Globus pallidus (tissue), 1 donor: ENCODE measurements at regions not wholly inside any gene's neighbourhood (a gene's known extent, or its start where the extent isn't known, plus 50 kb on each side); places are given as distances from the start of the nearest gene placed in this dataset.

Experiments used
- DNase-seq: peaks from one replicate; pipeline ENCODE4 v3.0.0-alpha.2; 2015; ENCODE audit warnings: low spot score

DNA sequence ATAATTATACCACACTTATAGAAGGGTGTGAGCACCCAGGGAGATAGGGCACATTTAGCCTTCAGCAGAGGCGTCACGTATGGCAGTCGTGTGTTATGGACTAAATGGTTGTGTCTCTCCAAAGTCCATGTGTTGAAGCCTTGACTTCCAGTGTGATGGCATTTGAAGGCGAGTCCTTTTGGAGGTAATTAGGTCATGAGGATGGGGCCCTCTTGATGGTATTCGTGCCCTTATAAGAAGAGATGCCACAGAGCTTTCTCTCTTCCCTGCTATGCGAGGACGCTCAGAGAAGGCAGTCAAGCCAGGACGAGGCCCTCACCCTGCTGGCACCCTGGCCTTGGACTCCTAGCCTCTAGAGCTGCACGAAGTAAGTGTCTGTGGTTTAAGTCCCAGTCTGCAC is 375.0 kb upstream of the C1orf174 start:
- no peak for DNase-seq

DNA sequence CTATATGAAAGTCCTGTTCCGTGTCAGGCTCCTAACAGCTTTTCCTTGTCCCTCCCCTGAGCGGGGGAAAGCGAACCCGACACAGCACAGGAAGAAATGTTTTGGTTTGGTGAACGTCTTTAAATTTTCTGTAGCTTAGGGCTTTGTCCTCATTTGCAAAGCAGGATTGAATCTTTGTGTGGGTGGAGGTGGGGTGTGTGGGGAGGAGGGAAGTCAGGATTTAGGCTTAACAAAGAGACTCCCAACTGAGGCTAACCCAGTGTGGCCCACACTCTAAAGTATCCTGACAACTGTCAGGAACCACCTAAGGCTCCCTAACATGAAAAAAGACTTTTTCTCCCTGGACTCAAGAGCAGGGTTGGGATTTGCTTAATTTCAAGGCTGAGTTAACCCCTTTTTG is 376.2 kb upstream of the C1orf174 start:
- DNase-seq: no peak

DNA sequence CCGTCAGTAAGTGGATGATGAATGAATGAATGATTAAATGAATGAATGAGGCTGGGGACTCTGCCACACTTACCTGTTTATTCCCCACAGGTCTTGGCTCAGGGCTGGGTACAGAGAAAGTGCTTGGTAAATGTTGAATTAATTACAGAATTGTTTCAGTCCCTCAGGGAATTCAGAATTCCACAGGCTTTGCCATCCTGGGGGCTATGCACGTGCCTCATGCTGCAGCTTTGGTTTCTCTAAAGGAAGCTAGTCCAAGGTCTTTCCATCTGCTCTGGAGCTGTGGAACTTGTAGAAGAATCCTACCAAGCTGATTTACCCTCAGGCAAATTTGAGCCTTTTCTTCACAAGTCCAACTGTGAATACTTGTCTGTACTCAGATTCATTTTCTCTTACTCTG is 376.8 kb upstream of the AJAP1 start:
- no peak for DNase-seq

DNA sequence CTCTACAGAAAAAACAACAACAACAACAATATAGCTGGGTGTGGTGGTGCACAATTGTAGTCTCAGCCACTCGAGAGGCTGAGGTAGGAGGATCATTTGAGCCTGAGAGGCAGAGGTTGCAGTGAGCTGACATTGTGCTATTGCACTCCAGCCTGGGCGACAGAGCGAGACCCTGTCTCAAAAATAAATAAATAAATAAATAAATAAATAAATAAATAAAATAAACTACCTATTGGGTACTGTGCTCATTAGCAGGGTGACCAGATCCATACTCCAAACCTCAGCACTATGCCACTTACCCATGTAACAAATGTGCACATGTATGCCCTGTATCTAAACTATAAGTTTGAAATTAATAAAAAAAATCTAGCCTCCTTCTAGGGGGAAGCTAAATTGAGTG is 369.4 kb upstream of the AJAP1 start:
- no peak for DNase-seq

DNA sequence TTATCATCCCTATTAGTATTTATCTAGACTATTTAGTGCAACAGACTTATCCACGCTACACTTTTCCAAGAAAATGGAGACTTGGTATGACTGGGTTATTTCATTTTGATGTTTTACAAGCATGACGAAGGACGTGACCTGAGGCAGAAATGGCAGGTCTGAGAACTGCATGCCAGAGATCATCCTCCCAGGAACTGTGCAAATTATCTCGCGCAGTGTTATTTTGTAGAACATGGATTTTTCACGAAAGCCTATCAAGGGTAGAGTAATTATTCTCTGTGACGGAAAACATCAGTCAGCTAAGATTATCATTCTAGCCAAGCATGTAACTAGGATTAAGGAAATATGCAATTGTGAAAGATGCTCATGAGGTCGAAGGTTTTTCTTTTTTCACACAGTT is 361.5 kb upstream of the AJAP1 start:
- no peak for DNase-seq

DNA sequence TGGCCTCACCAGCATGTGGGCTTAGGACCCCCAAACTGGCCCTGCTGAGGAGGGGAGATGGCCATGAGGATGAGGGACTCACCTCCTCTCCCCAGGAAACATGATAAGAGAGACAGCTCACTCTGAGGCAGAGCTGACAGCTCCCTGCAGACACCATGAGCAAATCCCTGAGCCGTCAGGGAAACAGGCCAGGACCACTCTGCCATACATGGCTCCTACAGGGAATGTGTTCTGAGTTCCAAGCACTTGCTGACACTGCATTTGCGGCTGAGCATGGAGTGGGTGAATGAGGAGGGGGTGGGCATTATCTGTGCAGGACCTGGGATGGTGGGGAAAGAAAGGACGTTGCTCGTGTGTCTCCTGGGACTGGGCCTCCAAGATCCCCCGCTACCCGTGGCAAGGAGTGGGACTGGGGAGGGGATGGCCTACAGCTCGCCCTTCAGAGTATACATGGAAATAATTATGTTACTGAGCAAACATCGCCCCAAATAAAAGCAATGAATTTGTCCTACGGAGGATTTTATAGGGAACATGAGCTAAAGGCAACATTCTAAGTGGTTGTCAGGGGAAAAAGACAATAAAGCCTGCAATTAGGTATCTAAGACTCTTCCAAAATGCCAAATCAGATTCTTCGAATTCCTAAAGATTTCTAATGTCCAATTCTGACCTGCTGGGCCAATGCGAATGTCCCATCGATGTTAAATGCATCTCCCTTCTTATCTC is 355.9 kb upstream of the AJAP1 start:
- no peak for DNase-seq

DNA sequence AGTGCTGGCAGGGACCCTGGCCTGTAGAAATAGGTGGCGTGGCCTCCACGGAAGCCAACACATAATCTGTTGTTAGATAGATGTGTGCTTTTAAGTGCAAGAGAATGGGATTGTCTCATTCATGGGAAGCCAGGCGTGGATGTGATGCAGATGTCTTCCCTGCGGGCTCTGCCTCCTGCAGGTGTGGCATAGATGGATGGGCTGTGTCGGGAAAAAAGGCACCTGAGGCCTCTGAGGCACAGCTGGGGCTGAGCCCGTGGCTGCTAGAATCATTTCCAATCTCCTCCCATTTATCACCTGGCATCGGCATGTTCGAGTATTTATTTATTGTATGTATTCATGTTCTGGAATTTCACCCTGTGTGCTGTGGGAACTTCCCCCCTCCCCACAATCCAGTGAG is 353.4 kb upstream of the AJAP1 start:
- DNase-seq: no peak

DNA sequence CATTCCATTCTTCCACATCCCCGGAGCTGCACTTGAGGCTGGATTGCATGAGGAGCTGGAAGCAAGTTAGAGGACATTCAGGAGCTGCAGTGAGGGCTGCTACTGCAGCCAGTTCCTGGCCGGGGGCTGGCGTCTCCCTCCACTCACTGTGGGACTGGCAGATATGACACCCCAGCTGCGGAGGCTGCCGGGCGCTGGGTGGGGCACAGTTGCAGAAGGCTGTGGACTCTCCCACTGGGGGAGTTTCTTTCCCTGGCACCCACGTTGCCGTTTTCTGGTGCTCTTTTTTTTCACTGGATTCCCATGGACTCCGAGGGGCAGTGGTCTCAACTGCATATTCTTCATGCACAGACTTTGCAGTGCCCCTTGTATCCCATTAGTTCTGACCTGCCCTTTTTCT is 351.1 kb upstream of the AJAP1 start:
- DNase-seq: no peak

DNA sequence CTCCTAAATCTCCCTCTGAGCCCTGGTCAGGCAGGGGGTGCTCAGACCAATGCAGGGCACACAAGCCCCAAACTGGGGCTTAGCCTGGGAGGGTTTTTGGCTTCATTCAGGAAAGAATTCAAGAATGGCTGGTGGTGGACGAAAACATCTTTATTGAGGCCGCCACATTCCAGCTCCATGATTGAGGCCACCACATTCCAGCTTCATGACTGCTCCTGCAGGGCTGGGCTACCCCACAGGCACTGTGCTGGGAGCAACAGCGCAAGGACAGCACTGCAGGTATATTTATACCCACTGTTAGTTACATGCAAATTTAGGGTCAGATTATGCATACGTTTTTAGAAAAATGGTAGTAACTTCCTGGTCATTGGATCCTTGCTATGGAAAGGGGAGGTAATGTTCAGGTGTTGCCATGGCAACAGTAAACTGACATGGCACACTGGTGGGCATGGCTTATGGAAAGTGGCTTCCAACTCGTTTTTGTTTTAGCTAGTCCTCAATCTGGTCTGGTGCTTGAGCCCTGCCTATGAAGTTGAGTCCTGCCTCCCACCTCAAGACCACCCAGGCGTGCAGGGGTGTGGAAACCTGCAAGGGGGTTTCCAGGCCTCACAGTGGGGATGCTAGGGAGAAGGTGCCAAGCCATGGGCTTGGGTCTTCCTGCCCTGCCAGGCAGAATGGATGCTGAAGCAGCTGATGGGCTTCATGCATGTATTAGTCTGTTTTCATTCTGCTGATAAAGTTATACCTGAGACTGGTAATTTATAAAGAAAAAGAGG is 348.7 kb upstream of the AJAP1 start:
- DNase-seq: no peak

DNA sequence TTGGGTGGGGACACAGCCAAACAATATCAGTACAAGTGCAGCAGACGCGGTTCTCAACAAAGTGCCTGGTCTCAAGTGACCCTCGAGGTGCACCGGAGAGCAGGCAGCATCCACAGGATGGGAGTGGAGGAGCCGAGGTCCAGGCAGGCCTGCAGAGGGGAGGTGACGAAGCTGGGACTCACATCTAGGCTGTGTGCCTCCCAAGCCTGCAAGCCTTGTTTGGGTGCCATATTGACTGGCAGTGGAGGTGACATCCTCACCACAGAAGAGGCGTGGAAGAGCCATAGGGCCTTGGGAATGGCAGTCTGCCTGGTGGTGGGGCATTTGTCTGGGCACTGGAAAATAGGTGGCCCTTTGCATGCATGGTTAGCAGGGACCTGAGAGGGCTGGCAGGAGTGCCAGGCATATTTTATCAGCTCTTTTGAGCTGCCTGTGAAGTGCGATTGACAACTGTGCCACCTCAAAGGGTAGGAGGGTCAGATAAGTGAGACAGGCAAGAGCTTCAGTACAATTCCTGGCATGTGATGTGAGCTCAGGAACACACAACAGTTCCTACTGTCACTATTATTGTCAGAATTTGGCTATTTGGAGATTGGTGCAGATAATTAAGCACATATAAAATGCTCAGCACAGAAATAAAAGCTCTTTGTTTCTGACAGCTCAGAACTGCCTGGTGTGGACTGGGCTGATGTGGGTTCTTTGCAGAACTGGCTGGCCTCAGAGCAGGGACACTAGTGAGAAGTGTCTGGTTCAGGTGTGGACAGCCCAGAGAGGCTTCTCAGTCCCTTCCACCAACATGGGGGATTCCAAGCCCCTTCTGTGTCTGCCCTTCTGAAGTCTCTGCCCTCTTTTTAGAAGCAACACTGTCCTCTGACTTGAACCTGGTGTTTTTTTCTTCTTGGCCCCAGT is 347.6 kb upstream of the AJAP1 start:
- no peak for DNase-seq

DNA sequence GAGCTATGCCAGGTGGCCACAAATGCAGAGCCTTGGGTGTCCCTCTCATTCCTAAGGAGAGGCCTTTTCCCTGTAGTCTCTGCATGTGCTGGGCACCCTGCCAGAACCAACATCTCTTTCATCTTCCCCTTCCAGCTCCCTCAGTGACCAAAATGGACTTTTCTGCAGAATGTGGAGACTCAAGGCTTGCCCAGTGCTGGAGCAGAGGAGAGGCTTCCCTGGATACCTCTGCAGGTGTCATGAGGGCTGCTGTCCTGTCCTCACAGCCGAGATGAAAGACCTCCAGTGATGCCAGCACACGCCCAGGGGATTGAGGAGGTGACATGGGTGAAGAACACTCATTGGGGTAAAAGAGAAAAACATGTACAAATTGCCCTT is 347.0 kb upstream of the AJAP1 start:
- no peak for DNase-seq

DNA sequence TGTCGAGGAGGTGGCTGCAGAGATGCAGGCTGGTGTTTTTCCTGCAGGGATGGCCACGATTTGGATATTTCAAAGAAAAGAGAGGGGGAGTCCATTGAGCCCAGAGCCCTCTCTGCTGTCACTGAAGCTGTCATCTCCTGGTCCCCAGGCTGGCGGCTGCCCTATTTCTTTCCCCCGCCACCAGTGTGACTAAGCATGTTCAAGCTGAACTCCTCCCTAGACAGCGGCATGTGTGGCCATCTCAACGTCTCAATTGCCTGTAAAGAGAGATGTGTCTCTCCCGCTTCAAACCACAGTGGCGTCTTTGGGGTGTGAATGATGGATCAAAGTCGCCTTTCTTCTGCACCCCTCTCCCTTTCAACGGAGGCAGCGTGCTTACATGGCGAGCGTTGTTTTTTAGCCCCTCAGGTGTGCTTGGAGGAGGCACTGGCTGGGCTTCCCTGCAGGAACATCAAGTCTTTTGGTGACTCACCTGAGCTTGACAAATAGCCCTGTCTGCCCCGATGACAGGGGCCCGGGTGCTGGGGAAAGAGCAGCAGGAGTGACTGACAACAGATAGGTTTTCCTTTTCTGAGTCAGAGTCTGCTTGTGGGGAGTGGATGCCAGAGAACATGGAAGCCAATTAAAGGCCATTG is 346.4 kb upstream of the AJAP1 start:
- no peak for DNase-seq

DNA sequence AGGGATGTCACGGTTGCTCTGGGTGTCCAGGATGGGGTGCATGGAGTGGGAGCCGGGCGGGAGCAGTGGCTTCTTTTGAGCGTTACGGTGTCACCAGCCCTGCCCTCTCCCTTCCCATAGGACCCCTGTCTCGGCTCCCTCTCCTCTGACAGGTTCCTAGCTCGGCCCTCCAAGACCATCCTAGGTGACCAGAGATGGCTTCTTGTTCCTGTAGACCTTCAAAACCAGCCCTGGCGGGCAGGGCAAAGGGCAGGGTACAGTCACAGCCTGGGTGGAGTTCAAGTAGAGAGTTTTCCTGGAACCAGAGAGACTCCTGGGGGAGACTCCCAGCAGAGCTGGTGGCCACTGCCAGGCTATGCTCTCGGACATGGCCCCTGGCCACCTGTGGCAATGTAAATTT is 345.6 kb upstream of the AJAP1 start:
- no peak for DNase-seq

DNA sequence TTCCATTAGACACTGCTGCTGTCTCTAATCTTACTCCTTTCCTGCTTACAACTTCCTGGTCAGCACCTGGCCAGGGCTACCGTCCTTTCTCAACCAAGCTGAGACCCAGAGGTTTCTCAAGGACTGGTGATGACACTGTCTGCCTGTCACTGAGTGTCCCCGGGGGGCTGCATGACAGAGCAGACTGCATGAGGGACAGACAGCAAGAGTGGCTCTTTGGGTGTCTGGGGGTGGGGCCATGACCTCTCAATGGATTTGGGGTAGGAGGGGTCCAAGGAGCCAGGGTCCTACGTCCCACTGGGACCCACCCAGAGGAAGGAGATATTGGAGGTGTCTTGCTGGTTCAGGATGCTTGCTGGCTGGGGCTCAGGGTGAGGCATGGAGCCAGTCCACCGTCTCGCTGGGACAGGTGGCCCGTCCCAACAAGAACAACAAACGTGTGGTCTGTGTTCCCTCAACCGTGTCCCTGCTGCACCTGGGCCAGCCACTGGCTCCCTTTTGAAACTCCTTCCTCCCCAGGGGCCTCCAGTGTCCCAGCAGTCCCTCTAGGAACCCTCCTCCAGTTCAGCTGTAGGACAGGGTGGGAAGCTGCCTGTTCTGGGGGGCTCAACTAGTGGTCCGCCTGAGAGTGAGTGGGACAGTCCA is 344.6 kb upstream of the AJAP1 start:
- no peak for DNase-seq

DNA sequence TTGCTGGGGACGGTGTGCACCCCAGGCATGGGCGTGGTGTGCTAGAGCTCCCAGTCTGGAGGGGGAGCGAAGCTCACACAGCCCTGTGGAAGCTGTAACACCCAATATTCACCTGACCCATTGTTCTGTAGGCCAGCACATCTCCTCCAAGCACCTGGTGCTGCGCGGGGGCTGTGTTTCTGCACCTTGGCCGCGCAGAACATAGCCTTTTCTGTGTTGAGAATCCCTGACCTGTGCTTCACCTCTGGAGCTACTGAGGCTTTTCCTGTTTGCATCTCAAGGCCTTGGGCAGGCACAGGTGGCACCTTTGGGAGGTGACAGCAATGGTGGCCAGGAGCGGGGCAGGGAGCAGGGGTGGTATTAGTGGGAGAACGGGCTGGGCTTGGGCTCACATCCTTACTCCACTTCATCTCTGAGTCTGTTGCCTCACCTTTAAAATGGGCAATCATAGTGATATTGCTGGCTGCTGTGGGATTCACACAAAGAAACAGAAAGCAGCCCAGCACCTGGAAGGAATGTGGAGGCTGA is 343.9 kb upstream of the AJAP1 start:
- DNase-seq: no peak

DNA sequence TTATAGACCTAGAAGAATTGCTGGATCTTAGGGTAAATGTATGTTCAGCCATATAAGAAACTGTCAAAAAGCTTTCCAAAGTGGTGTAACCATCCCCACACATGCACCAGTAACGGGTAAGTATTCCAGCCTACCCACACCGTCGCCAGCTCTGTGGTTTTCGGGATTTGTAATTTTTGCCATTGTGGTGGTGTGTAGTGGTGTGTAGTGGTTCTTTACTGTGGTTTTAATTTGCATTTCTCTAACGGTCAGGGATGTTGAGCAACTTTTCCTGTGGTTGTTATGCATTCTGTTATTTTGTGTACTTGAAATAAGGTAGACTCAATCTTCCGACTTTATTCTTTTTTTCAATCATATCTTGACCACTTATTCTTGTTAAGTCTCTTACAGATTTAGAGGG is 342.4 kb upstream of the AJAP1 start:
- no peak for DNase-seq

DNA sequence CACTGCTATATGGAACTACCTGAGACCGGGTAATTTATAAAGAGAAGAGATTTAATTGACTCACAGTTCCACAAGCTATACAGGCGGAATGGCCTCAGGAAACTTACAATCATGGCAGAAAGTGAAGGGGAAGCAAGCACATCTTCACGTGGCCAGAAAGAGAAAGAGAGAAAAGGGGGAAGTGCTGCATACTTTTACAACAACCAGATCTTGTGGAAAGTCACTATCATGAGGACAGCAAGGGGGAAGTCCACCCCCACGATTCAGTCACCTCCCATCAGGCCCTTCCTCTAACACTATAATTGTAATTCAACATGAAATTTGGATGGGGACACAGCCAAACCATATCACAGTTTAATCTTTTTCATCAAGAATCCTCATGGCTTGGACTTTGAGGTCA is 339.2 kb upstream of the AJAP1 start:
- DNase-seq: no peak

DNA sequence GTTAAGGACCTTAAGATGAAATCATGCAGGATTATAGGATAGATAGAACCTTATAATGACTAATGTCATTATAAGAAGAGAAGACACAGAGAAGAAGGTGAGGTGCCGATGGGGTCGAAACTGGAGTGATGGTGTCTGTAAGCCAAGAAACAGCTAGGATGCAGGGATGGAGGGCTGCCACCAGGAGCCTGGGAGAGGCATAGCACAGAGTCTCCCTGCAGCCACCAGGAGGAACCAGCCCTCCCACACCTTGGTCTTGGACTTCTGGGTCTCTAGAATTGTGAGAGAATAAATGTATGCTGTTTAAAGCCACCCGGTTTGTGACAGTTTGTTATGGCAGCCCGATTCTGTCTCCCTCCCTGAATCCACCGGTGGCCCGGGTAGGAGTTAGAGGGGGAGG is 337.2 kb upstream of the AJAP1 start:
- DNase-seq: no peak

DNA sequence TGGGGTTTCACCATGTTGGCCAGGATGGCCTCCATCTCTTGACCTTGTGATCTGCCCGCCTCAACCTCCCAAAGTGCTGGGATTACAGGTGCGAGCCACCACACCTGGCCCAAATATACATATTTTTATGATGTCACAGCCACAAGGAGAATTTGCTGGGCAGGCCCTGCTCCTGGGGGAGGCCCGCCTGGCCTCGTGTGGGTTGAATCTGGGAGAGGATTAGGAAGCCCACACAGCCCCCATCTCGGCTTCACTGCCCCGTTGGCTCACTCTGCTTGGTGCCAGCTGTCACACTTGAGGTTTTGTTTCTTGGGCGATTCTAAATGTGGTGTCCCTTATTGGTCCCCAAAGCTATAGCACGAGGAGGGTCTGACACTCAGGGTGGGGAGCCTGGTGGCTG is 335.7 kb upstream of the AJAP1 start:
- no peak for DNase-seq

DNA sequence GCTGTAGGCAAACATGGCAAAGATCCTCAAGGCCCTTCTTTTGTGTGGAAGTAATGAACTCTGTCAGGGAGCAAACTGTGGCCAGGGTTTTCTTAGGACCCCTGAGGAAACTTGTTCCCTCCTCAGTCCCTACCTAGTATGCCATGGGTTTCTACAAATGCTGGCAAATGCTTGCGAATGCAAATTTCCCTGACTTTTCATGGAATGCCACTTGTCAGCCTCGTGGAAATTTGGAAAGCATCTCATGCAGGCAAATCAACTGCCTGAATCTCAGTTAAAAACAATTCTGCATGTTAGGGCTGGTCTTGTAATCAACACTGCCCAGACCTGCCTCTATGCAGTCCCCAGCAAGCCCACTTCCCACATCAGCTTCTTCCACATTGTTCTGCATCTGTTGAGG is 334.9 kb upstream of the AJAP1 start:
- DNase-seq: no peak

DNA sequence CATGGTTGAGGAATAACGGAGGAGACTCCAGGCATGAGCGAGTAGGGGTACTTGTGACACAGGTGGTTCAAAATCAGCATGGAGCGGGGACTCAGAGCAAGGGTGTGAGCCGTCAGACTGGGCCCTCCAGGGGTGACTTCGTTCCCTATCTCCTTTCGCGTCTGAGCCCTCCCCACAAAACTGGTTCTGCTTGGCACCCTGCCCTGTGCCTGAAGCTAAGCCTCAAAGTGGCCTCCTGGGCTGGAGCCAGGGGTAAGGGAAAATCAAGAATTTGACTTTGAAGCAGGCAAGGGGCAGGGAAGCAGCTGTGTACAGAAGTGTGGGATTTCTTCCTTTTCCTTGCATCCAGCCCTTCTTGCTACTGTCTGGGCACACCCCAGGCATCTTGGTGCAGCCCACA is 331.5 kb upstream of the AJAP1 start:
- DNase-seq: no peak

DNA sequence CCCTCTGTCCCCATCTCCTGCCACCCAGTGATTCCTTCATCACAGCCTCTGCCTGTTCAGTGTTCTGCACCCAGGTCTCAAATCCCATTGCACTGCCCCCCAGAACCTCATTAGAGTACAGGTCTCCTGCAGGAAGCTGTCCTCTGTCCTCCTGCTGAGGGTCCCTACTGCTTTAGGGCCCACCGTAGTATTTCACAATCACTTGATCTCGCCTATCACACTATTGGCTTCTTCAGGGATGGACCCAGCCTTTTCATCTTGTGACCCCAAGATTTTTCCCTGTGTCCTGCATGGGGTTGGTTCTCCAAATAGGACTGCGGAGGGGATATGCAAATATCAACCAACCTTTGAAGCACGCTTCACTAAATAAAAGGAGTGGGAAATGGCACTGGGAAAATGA is 331.1 kb upstream of the AJAP1 start:
- DNase-seq: no peak
